ENCODE measurements at regions not wholly inside any gene's neighbourhood (a gene's known extent, or its start where the extent isn't known, plus 50 kb on each side); places are given as distances from the start of the nearest gene placed in this dataset.

DNA sequence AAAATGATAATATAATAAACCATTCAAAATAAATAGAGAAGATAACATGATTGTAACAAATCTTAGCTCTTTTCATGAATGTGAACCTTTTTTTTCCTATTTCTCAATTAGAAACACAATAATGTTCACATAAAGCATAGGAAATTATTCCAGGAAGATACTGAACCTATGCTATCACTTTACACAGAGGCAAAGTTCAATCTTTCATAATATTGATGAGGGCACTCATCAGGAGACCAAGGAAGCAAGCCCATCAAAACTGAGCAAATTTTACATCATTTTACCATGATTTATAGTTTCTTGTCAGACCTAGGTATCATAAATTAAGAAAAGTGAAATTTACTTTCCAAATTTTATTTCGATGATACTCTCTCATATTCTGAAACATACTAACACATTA, 938.5 kb downstream of the TBC1D32 start:
- TF ChIP-seq CTCF (optimal IDR thresholded peaks at IDR 0.05 in 1 of 3, IDR thresholded peaks at IDR 0.05 in 1 of 3, conservative IDR thresholded peaks at IDR 0.05 in 1 of 3; ENCODE audit: extremely low read depth in 1 of 3, insufficient read depth in 2 of 3, low read length in 3 of 3): no peak
- no peak for TF ChIP-seq EZH2 (IDR thresholded peaks at IDR 0.05; ENCODE audit: low read length)

All from keratinocyte (primary cell).